ENCODE measurements at regions not wholly inside any gene's neighbourhood (a gene's known extent, or its start where the extent isn't known, plus 50 kb on each side); places are given as distances from the start of the nearest gene placed in this dataset.

DNA sequence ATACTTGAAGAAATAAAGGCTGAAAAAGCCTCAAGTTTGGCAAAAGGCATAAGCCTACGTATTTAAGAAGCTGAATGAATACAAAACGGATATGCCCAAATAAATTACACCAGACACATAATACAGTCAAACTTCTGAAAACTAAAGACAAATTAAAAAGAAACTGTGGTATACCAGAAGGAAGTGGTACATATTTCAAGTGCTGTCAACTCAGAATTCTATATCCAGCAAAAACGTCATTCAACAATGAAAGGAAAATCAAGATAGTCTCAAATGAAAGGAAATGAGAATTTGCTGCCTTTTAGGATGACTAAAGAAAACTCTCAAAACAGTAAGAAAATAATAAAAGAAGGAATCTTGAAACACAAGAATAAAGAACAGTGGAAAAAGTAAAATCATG, 69.5 kb downstream of the POLR1D start:
- TF ChIP-seq FOS (IDR thresholded peaks at IDR 0.05; ENCODE audit: borderline replicate concordance, extremely low read depth, insufficient read length): no peak
- no peak for TF ChIP-seq SREBF1 (IDR thresholded peaks at IDR 0.05; ENCODE audit: low read length)
- TF ChIP-seq, protein P1, sequence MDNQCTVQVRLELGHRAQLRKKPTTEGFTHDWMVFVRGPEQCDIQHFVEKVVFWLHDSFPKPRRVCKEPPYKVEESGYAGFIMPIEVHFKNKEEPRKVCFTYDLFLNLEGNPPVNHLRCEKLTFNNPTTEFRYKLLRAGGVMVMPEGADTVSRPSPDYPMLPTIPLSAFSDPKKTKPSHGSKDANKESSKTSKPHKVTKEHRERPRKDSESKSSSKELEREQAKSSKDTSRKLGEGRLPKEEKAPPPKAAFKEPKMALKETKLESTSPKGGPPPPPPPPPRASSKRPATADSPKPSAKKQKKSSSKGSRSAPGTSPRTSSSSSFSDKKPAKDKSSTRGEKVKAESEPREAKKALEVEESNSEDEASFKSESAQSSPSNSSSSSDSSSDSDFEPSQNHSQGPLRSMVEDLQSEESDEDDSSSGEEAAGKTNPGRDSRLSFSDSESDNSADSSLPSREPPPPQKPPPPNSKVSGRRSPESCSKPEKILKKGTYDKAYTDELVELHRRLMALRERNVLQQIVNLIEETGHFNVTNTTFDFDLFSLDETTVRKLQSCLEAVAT (IDR thresholded peaks at IDR 0.05): no peak
- TF ChIP-seq YY1 (IDR thresholded peaks at IDR 0.05; ENCODE audit: low read depth, low read length): no peak
- TF ChIP-seq, protein P2, sequence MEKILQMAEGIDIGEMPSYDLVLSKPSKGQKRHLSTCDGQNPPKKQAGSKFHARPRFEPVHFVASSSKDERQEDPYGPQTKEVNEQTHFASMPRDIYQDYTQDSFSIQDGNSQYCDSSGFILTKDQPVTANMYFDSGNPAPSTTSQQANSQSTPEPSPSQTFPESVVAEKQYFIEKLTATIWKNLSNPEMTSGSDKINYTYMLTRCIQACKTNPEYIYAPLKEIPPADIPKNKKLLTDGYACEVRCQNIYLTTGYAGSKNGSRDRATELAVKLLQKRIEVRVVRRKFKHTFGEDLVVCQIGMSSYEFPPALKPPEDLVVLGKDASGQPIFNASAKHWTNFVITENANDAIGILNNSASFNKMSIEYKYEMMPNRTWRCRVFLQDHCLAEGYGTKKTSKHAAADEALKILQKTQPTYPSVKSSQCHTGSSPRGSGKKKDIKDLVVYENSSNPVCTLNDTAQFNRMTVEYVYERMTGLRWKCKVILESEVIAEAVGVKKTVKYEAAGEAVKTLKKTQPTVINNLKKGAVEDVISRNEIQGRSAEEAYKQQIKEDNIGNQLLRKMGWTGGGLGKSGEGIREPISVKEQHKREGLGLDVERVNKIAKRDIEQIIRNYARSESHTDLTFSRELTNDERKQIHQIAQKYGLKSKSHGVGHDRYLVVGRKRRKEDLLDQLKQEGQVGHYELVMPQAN (conservative IDR thresholded peaks at IDR 0.05): no peak
- no peak for TF ChIP-seq RFX5 (IDR thresholded peaks at IDR 0.05; ENCODE audit: low read depth, low read length)
- TF ChIP-seq PAX8 (IDR thresholded peaks at IDR 0.05): no peak
- SMC1A ChIA-PET (ENCODE audit: uncharacterized antibody, unreplicated experiment): no interaction called here
- WGBS (ENCODE audit: insufficient coverage, insufficient replicate concordance, low lambda C conversion rate, missing lambda C conversion rate): 23% methylated on average over 3 of the region's 3 CpGs
- DNase-seq (ENCODE audit: low read depth, low spot score) (no peak), FAIRE-seq (no peak), ATAC-seq (no peak)
- no peaks in the 10 kb centered on the region; the same call in 2 of the 3 replicates for H3K9me3 ChIP-seq (replicated peaks; ENCODE audit: control insufficient read depth, insufficient read depth, low read length)
- POLR2A ChIA-PET: no interaction called here
- no peak overlapping the region for H2AFZ ChIP-seq (ENCODE audit: control insufficient read depth, low read depth, low read length)
- no TSS peak for BruUV-seq (replicated peaks)
- no peaks in the 10 kb centered on the region for H3K79me2 ChIP-seq (ENCODE audit: control insufficient read depth, insufficient read depth, low read length)
- intact Hi-C loops (cut with micrococcal nuclease; ENCODE audit: unreplicated experiment) (no loop called here), in situ Hi-C loops (cut with MboI) (no loop called here)
- RAD21 ChIA-PET (ENCODE audit: unreplicated experiment): no interaction called here
- H3K27ac ChIP-seq (ENCODE audit: control insufficient read depth, insufficient read depth): no peak overlapping the region
- no peak overlapping the region for H3K4me3 ChIP-seq
- no peaks in the 10 kb centered on the region; a peak in 1 of 4 replicates for H3K27me3 ChIP-seq (replicated peaks in 1 of 2; ENCODE audit: control insufficient read depth in 2 of 2, insufficient read depth in 2 of 2, low read length in 1 of 2)
- H3K9ac ChIP-seq (ENCODE audit: control insufficient read depth, insufficient read depth, low read length): no peak overlapping the region
- CTCF ChIA-PET: no interaction called here
- no peaks in the 10 kb centered on the region for H4K20me1 ChIP-seq (ENCODE audit: control insufficient read depth, insufficient read depth)
- H3K4me2 ChIP-seq (ENCODE audit: control insufficient read depth, insufficient read depth): no peak overlapping the region
- H3K36me3 ChIP-seq (ENCODE audit: control insufficient read depth in 2 of 2, insufficient read depth in 2 of 2, low read length in 1 of 2): no peaks in the 10 kb centered on the region
- no peaks in the 10 kb centered on the region for H3K4me1 ChIP-seq (ENCODE audit: control insufficient read depth, insufficient read depth, low read length)

Measured in GM12878 (cell line).